ENCODE measurements at regions not wholly inside any gene's neighbourhood (a gene's known extent, or its start where the extent isn't known, plus 50 kb on each side); places are given as distances from the start of the nearest gene placed in this dataset.

DNA sequence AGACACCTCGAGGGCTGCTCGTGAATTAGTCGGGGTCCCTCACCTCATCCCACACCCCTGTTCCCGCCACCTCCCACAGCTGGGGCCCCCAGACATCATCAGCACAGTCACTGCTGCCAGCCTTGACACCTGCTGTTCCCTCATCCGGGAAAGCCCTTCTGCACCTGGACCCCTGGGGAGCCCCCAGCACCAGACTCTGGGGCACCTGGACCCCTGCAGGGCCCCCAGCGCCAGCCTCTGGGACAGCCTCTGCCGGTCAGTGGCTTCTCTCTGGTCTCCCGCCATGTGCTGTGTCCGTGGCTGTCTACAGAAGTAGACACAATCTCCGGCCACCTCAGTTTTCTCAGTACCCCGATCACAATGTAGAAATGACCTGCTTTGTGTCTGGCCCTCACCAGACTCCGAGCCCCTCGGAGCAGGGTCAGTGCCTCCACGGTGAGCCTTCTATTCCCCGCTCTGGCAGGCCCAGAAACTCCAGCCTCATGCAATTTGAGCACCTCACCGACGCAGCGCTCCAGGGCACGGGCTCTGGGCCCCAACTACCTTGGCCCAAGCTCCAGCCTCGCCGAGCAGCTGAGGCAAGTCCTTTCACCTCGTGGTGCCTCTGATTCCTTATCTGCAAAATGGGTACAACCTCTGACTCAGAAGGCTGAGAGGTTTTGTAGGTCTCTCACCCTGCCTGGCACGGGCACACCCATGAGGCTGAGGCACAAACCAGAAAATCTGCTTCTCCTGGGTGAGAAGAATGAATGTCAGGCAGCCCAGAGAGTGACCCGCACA lies 84.7 kb downstream of the RIPK4 start:
- no peak for FAIRE-seq

GRCh38 chr21:41681348-41681801 lies 85.5 kb downstream of the RIPK4 start:
- DNase-seq (ENCODE audit: insufficient read length, low spot score) (no peak), FAIRE-seq (no peak)
- no peak for TF ChIP-seq CTCF (IDR thresholded peaks at IDR 0.05; ENCODE audit: insufficient read depth, missing control alignments)

More for the DNA sequence above, 84.7 kb downstream of the RIPK4 start:
- TF ChIP-seq CTCF (IDR thresholded peaks at IDR 0.05; ENCODE audit: insufficient read depth, missing control alignments), result no peak
- no peak for DNase-seq (ENCODE audit: insufficient read length, low spot score)

DNA sequence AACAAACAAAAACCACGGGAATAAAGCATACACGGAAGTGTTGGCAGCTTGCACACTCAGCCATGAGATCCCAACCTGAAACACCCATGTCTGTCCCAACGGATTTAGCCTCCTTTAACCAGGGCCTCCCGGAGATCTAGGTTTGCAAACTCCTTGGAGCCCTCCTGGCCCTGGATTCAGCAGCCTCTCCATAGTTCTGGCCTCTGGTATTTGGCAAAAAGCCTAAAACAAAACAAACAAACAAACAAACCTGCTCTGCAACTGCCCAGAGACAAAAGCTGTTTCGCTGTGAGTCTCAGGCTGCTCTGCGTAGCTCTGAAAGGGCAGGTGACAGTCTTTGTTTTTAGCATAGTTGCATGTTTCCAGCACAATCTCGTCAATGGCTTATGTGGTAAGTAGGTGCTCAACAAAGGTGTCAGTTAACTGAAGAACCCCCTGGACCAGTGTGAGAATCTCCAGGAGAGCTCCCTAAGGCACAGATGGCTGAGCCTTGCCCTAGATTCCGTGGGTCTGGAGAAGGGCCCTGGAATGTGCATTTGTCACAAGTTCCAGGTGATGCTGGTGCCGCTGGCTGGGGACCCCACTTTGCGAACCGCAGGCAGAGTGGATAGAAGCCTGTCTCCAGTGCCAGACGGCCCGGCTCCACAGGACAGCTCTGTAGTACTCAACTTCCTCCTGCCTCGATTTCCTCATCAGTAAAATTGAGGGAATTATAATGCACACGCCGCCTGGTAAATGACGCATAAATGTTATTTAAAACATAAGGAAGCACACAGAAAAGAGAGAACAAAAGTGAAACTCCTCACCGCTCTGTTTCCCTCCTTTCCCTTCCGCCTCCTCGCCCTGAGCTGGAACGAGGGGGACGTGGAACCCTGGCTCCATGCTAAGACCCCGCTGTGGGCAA lies 86.2 kb downstream of the RIPK4 start:
- no peak for TF ChIP-seq CTCF (IDR thresholded peaks at IDR 0.05; ENCODE audit: insufficient read depth, missing control alignments)
- DNase-seq (ENCODE audit: insufficient read length, low spot score), result no peak
- no peak for FAIRE-seq

DNA sequence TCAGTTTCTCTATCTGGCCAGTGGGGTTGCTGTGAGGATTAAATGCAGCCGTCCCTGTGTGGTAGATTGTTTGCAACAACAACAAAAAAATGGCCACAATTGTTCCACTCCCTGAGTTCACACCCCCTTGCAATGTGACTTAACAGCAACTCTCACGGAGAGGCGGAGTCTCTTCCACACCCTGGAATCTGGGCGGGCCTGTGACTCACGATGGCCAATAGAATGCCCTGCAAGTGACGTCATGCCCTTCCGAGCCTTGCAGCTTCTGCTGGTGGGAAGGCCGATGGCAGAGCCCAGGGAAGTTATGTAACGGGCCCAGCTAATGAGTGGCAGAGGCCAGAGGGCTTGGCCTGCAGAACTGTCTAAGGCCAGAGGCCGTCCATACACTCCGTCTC lies 87.9 kb downstream of the RIPK4 start:
- no peak for TF ChIP-seq CTCF (IDR thresholded peaks at IDR 0.05; ENCODE audit: insufficient read depth, missing control alignments)
- DNase-seq (ENCODE audit: insufficient read length, low spot score), result no peak
- FAIRE-seq, result no peak

DNA sequence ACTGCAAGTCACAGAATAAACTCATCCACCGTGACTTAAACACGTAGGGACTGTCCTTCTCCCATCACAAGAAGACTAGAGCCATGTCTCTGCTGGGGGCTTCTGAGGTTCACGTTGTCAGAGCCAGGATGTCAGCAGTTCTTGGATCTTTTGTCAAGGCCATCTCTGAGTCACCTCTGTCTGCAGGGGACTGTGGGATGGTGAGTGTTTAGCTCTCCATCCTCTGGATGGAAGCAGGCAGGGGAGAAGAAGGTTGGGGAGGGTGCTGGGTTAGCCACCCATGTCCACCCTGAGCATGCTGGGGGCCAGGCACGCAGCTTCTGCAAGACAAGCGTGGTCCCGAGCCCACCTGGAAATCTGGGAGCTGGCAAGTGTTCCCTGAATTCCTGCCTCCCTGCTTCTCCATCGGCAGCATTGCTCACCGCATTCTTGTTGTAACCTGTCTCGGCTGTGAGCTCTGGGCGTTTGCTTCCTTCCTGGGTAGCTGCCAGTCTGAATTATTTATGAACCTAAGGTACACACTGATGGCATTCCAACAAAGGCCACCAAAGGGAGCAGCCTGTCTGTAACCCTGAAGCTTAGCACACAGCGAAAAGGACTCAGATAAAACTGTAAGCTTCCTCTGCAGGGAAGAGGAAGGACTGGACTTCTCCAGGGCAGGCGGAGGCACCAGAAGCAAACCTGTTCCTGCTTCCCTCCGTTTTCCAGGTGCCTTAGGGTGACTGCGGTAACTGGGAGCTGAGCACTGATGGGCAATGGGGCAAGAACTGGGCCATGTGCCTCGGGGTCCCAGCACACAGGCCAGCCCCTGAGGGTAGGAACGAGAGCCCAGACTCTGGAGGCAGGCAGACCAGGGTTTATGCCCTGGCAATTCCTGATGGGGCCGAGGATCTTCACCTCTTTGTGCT lies 88.6 kb downstream of the RIPK4 start:
- FAIRE-seq (no peak), DNase-seq (ENCODE audit: insufficient read length, low spot score) (no peak)
- TF ChIP-seq CTCF (IDR thresholded peaks at IDR 0.05; ENCODE audit: insufficient read depth, missing control alignments), result no peak

GRCh38 chr21:41677671-41678015 lies 89.2 kb downstream of the RIPK4 start:
- TF ChIP-seq CTCF (IDR thresholded peaks at IDR 0.05; ENCODE audit: insufficient read depth, missing control alignments), result no peak
- DNase-seq (ENCODE audit: insufficient read length, low spot score) (no peak), FAIRE-seq (no peak)

Data from D721Med (cell line).